NOMO-1 (cell line): ENCODE measurements at regions not wholly inside any gene's neighbourhood (a gene's known extent, or its start where the extent isn't known, plus 50 kb on each side); places are given as distances from the start of the nearest gene placed in this dataset.

Experiments
- DNase-seq, 2 experiments: peaks; one replicate each; lab custom pipeline; 2025; ENCODE audit not compliant: unreplicated experiment in 2 of 2; lab: John Stamatoyannopoulos, UW

DNA sequence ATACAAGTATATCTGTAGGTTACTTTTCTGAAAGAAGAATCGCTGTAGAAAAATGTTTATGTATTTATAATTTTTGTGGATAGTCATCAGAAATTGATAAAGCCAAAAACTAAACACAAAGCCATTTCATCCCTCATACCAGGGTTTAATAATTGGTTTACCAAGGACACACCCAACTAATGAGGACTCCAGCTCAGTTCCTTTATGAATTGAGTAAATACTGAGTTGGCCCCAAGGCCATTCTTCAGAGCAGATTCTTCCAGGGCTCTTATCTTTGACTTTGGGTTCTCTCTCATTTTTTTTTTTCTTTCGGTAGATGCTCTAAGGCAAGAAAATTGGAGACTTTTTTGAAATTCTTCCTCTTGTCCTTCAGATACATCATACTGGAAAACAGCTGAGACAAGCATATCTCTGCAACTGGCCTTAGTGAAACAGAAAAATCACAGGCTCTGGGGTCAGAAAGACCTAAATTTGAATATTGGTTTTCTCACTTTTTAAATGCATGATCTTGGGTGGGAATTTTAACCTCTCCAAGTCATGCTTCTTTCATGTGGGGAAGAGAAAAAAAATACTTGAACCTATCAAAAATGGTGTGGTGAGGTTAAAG lies 401.8 kb downstream of the ARHGEF28 start:
- no peak for DNase-seq

DNA sequence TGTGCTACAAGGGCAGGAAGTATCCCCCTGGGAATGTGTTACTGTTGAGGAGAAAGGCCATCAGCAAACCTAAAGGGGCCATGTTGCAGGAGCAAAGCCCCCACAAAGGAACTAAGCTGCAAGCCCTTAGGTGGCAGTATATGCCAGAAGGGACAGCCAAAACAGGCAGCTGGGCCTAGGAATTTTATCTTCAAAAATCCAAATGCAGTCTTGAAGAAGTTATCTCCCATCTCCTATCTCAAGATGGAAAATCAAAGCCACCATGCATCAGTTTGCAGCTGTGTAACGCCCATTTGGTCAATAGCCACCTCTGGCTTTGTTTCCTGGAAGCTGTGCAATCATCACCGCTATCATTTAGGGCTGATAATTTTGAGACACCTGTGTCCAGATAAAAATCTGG lies 400.3 kb downstream of the ARHGEF28 start:
- DNase-seq, result no peak

DNA sequence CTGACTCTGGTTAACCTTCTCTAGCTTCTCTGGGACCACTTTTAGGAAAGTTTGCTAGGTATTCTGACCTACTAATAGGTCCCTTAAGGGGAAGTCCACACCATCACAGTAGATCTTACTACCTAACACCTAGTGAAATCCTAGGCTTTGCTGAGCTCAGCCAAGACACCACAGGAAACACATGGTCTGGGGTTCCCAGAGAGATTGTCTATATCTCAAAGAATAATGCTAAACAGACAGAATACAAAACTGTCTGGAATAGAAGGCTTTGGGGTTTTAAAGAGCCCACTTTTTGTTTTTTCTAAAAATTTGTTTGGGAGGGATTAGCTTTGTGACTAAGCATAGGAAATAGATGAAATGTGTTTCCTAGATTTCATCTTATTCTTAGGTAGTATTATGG lies 395.1 kb downstream of the ARHGEF28 start:
- no peak for DNase-seq

DNA sequence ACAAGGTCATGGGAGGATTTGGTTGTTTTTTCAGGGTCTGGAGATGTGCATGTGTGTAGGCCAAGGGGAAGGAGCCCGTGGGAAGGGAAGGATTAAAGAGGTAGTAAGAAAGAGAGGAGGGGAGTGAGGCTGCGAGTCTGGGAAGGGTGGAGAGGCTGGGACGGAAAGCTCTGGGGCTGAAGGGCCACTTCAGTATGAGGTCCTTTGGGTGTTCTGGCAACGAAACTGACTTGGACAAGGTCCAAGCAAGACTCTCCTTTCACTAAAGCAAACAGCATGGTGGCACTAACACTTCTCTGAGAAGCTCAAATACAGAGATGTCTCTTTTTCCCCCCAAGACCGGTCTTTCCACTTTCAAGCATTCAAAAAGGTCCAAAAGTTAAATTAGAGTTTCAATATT lies 394.5 kb downstream of the ARHGEF28 start:
- no peak for DNase-seq

DNA sequence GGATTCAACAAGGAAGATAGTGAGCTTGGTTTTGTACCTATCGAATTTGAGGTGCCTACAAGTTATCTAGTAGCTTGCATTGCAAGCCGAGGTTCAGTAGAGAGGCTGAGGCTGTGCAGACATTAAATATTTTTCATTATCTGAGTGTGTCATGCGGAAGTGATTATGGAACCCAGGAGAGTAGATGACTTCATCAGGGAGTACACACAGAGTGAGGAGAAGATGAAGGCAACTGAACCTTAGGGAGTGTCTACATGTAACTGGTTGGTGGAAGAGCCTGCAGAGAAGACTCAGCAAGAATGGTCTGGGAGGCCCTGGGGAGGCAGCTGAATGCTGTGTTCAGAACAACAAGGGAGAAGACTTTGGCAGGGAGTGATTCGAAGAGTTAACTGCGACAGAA lies 393.9 kb downstream of the ARHGEF28 start:
- no peak for DNase-seq

DNA sequence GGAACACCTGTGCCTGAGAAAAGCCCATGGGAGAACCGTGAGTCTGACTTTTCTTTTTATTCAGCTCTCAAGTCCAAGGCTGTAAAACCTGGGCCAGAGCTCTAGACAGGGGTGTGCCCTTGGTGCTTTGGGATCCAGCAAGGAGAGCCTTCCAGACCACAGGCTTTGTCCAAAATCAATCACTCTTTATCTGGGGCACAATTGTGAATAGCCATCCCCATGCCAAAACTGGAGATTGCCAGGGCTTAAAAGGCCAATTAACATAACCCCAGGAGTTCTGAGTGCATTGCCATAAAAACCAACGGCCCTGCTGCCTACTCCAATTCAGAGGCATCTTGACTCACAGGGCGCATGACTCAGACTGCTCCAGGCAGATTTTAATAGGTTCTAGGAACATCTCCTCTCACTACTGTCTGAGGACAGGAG lies 391.8 kb downstream of the ARHGEF28 start:
- no peak for DNase-seq

DNA sequence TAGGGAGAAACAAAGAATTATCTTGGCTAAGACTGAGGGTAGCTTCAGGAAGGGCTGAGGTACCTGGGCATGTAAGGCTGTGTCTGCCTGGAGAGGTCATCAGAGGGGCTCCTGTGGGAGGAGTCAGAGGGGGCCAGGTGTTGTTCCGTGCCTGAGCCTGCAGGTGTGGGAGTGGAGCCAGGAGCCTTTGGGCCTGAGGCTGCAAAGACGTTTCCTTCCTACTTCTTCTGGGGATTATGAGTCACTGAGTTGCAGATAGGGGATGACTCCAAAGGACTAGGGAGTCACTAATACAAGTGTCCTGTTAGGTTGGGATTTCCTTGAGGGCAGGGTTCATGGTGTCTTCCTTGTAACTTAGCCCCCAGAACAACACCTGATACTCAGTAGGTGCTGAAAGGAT lies 391.1 kb downstream of the ARHGEF28 start:
- no peak for DNase-seq

DNA sequence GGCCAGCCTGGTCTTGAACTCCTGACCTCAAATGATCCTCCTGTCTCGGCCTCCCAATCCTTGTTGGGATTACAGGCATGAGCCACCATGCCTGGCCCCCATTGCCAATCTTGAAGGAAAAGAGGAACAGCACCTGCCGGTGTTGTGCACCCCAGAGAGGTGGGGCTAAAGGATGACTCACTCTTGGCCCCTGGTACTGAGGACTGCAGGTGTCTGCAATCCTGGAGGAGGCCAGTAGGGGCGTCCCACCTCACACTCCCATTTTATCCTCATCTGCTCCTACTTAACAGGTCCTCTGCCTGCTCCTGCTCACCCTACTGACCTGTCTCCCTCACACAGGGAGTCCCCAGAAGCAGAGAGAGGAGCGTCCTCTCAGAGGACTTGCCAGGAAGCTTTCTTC lies 390.4 kb downstream of the ARHGEF28 start:
- DNase-seq, result no peak

DNA sequence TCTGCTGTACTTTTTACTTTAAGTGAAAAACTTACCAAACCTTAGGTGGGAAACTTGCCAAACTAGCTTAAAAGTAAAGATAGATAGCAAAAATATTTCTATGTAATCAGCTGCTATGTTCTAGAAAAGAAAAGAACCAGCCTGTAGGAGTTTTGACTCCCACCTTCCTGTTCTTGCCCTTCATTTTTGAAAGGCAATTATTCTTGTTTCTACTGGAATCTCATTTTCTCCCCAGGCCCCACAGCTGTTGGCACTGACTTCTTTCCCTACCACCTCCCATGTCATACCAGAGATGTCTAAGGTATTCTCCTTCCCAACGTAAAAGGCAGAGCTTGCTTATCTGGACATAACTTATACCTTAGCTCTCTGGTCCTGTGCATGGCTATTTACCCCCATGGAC lies 389.7 kb downstream of the ARHGEF28 start:
- DNase-seq, result no peak

DNA sequence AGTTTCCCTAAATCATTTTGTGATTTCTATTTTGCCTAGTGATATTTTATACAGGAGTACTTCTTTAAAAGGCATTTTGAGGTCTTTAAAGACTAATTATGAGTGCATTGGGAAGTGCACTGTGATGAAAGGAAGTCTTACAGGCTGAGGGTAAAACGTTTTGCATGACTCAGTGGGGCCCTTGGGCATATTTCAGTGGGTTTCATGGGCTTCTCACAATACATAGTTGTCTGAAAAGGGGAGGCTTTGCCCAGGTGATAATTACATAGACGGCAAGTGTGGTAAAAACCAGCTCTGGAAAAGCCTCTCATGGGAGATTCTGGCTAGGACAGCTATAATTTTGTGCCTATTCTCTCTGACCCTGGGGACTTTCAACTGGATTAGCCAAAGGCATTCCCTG lies 387.2 kb downstream of the ARHGEF28 start:
- DNase-seq, result no peak

DNA sequence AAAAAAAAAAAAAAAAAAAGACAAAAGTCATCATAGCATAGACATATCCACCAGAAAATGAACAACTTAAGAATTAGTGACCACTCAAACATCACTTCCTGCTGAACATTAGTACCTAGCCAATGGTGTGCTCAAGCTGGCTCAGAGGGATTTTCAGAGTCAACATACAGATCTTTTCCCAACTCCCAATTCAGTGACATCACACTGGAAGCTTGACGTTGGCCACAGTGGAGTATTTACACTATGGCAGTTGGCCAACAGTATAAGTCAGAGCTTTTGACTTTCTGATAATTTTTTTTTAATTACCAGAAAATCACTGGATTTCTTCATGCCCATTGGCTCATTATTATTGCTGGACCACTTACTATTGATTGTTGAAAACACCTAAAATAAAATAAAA lies 383.5 kb downstream of the ARHGEF28 start:
- no peak for DNase-seq

DNA sequence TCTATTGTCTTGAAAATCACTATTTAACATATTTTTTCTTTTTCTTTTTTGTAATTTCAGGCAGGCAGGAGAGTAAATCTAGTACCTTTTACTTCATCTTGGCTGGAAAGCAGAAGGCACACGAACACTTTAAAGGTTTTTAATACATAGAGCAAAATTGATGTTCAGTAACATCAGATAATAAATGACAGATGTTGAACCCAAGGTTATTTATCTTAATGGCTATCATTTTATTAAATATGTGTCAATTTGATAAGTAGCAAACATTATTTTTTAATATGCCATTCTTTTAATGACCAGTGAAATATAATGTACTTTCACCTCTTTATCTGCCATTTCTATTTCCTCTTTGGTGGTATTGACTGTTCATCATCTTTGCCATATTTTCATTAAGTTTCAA lies 381.2 kb downstream of the ARHGEF28 start:
- no peak for DNase-seq

DNA sequence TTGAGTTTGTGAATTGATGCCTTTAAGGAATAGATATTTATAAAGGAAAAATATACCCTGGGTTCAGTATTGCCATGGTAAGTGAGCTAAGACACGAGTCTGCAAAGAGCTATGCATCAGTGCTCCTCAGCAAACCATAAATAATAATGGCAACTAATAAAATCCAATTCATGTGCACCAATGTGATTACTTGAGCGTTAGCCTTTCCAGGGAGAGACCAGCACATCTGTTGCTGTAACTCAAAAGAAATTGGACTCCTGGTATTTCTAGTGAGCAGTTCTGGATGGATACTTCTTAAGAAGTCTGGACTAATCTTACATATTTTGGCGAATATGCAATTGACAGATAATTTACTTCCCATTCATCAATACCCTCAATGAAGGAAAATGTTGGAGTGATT lies 373.3 kb downstream of the ARHGEF28 start:
- no peak for DNase-seq

DNA sequence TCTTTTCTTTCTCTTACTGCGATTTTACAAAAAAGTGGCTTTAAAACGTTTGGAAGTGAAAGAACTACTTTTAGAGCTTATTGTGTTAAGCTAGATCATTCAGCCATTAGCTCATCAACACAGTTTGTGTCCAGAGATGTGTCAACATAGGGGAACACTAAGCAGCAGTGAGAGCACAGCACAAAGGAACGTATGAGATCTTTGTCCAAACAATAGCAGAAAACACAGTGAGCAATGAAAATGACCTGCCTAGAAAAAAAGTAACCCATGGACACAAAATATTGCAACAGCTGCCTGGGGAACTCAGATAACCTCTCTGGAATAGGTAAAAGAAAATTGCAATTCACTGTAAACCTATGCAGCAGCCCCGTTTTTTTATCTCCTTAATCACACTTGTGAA lies 372.5 kb downstream of the ARHGEF28 start:
- DNase-seq, result no peak

DNA sequence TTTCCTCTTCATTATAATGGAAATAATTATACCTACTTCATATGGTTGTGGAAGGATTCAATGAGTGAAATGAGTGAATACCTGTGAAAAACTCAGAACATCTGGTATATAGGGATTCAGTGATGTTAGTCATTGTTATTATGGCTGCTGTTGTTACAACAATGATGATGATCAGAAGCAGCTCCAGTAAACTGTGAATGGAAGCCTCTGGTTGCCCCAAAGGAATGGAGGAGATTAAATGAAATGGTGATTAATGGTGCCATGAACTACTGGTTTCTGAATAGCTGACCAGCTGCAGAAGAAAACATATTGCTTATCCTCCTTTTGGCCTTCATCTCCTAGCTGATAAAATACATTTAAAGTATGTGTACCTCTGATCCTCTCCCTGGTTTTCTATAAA lies 372.0 kb downstream of the ARHGEF28 start:
- DNase-seq, result no peak

DNA sequence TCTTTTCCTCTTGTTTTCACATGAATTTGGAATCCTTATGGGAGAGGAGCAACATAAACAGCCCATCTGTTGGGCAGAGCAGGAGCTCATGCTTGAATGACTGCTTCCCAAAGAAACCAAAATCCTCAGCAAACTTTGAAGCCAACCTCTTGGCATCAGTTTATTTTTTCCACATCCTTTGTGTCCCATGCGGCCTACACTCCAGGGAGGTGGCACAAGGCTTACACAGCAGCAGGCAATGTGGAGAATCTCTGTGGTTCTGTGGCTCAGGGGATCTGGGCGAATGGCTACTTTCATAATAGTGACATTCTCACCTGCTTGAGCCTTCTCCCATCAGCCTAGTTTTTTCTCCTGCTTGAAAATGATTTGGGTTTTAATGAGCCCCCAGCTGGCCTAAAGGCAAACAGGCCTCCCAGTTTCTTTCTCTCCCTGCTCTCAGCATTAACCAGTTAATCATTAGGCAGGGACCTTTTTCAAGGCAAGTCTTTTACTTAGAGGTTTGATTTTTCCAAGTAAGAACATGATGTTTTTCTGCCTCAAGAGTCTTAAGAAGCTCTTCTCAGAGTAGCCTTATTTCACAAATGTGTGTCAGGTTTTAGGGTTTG lies 370.3 kb downstream of the ARHGEF28 start:
- DNase-seq, result no peak

DNA sequence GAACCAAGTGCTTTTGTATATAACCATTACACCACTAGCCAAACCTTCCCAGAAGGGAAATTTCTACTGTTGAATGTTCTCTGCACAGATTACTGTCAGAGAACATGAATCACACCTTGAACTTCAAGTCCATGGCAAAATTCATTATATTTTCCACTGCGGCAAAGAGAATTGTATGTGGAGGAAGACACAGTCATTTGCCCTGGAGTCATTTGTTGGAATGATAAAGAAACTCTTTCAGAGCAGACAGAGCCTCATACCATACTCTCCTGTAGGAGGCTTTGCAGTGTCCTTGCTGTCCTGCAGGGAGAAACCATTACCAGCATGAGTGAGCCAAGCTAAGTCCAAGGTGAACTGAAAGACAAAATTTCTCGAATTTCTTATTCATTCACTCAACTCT lies 369.0 kb downstream of the ARHGEF28 start:
- no peak for DNase-seq
